IPS DF 6.9 (cell line): ENCODE measurements at regions not wholly inside any gene's neighbourhood (a gene's known extent, or its start where the extent isn't known, plus 50 kb on each side); places are given as distances from the start of the nearest gene placed in this dataset.
"Not testable (repeated sequence)": the region's sequence is repeated elsewhere in the genome, so short reads cannot be mapped to it uniquely, and the experiment has no call there.

Experiments
- DNase-seq: peaks from one replicate; pipeline ENCODE4 v3.0.0-alpha.2; 2013; ENCODE audit warnings: low read depth, low spot score
- H3K27ac ChIP-seq: one replicate; pipeline ENCODE4 v1.5.1; 2013; ENCODE audit warnings: low read length, control low read depth
- H3K27me3 ChIP-seq: 2 replicates; pipeline ENCODE4 v1.6.1; 2013; ENCODE audit warnings: mild to moderate bottlenecking, low read length; ENCODE audit not compliant: control insufficient read depth, insufficient read depth
- H3K36me3 ChIP-seq: 2 replicates; pipeline ENCODE4 v1.6.1; 2013; ENCODE audit warnings: low read length; ENCODE audit not compliant: control insufficient read depth, insufficient read depth
- H3K4me1 ChIP-seq: 2 replicates; pipeline ENCODE4 v1.6.1; 2013; ENCODE audit warnings: low read length; ENCODE audit not compliant: control insufficient read depth, insufficient read depth
- H3K4me3 ChIP-seq: 2 replicates; pipeline ENCODE4 v1.5.1; 2013; ENCODE audit warnings: mild to moderate bottlenecking, low read length
- H3K9me3 ChIP-seq: 2 replicates; pipeline ENCODE4 v1.6.1; 2013; ENCODE audit warnings: low read length, inconsistent platforms; ENCODE audit not compliant: control insufficient read depth, insufficient read depth
- WGBS: extraction: QIAGEN DNeasy Blood & Tissue Kit; methylation state at CpG from one replicate; pipeline ENCODE4 v1.1.7; 2013; ENCODE audit warnings: mixed read lengths, missing lambda C conversion rate; ENCODE audit not compliant: insufficient read length, insufficient coverage; 5-methylcytosine and 5-hydroxymethylcytosine counted together

DNA sequence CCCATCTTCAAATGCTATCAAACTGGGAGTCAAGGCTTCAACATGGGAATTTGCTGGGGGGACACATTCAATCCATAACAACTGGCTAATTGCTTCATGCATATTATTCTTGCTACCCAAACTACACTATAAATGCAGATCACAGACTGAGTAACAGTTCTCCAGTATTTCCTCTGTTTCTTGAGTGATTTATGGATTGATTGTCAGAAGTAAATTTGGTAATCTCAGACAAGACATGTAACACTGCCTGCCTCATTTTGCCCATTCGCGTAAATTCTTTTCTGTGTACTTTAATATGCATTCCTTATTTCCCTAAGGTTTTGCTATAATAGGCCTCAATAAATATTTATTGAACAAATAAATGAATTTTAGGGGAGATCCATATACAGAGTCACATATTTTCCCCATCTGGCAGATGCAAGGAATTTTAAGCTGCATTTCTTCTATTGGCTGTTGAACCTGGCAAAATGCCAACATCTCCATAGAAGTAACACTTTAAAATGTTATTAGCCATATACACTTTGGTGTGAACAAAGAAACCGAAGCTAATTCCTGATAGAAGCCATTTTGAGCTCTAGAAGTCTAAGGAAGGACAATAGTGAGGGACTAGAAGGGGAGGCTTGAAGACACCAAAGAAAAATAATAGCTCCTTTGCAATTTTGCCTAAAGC lies 98.2 kb downstream of the QRSL1 start:
- H3K27ac ChIP-seq, result no peak overlapping the region
- no peaks in the 10 kb centered on the region for H3K36me3 ChIP-seq
- H3K4me1 ChIP-seq, result no peaks in the 10 kb centered on the region
- WGBS, result no CpG with 5 or more reads among the region's 3 CpGs
- H3K27me3 ChIP-seq, result no peaks in the 10 kb centered on the region
- no peak for DNase-seq
- no peaks in the 10 kb centered on the region for H3K9me3 ChIP-seq
- H3K4me3 ChIP-seq, result no peak overlapping the region

DNA sequence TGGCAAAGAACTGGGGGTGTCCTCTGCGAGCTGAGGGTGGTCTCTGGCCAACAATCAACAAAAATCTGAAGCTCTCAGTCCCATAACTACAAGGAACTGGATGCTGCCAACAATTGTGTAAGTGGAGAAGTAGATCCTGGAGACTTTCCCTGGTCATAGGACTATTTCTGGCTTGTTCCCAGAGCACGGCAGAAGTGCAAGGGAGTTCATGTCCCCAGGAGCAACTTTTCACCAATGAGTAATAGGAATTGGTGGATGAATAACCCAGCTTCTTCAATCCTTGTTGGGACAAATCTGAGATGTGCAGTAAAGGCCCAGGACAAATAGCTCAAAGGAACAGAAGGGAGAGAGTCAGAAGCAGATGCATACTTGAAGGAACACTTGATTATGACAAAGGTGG lies 95.5 kb downstream of the QRSL1 start:
- H3K4me3 ChIP-seq, result no peak overlapping the region
- WGBS, result no CpG with 5 or more reads among the region's 2 CpGs
- no peaks in the 10 kb centered on the region for H3K4me1 ChIP-seq
- H3K36me3 ChIP-seq, result no peaks in the 10 kb centered on the region
- no peaks in the 10 kb centered on the region for H3K9me3 ChIP-seq
- no peaks in the 10 kb centered on the region for H3K27me3 ChIP-seq
- no peak for DNase-seq
- H3K27ac ChIP-seq, result no peak overlapping the region

DNA sequence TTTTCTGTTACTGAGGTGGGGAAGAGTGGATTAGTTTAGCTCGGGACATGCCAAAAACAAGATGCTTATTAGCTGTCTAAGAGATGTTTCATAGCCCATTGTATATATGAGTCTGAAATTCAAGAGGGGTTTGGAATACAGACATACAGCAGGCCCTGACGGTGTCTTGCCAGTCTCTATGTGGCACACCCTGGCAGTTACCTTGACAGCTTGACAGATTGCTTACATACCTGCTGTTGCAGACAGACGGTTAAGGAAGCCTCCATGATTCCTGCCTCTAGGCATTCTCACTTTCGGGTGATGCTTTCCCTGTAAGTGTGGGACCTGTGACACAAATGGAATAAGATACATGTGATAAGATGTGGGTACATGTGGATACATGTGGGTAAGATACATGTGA lies 95.0 kb downstream of the QRSL1 start:
- H3K9me3 ChIP-seq, result no peaks in the 10 kb centered on the region
- H3K27ac ChIP-seq, result no peak overlapping the region
- H3K4me1 ChIP-seq, result no peaks in the 10 kb centered on the region
- no CpG with 5 or more reads among the region's 4 CpGs for WGBS
- no peak for DNase-seq
- H3K36me3 ChIP-seq, result no peaks in the 10 kb centered on the region
- no peaks in the 10 kb centered on the region for H3K27me3 ChIP-seq
- no peak overlapping the region for H3K4me3 ChIP-seq

DNA sequence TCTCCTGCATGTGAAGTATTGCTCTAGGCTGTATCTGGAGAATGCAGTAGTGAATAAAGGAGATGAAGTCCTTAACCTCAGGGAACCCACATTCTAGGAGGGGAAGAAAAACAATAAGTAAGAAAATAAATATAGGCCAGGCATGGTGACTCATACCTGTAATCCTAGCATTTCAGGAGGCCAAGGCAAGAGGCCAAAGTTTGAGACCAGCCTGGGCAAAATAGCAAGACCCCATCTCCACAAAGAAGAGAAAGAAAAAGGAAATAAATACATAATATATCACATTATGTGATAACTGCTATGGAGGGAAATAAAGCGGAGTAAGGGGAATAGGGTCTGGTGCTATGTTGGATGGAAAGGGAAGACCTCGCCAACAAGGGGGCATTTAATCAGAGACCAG lies 94.0 kb downstream of the QRSL1 start:
- H3K9me3 ChIP-seq, H3K4me1 ChIP-seq, DNase-seq, H3K27me3 ChIP-seq, H3K27ac ChIP-seq, H3K4me3 ChIP-seq, H3K36me3 ChIP-seq: not testable (repeated sequence)
- WGBS, result no CpG with 5 or more reads among the region's 2 CpGs

DNA sequence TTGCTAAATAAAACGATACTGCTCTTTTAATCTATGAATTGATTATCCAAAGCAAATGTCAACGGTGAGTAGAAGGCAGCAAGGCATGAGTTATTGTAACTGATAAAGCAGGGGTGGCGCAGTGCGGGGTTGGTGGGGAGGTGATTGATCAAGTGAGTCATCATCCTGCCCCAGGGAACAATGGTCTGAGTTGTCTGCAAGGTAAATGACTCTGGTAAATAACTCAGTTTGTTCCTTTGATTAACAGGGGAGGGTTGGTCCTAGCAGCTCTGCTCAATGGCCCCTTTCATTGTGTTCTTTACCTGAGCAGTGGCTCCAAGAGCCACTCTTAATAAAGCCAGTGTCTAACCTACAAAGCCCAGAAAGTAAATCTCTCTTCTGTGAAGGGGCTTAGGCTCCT lies 91.8 kb downstream of the QRSL1 start:
- DNase-seq, H3K27me3 ChIP-seq, H3K4me1 ChIP-seq, H3K27ac ChIP-seq, H3K4me3 ChIP-seq, H3K36me3 ChIP-seq, H3K9me3 ChIP-seq: not testable (repeated sequence)
- WGBS, result no CpG with 5 or more reads among the region's 4 CpGs
